Liver (tissue), 3 donors: ENCODE measurements at regions not wholly inside any gene's neighbourhood (a gene's known extent, or its start where the extent isn't known, plus 50 kb on each side); places are given as distances from the start of the nearest gene placed in this dataset.

Source experiments
- CTCF ChIP-seq: fragments of 150-350 bp; IDR thresholded peaks from 2 replicates; pipeline ENCODE4 v1.5.1; 2017; ENCODE audit warnings: improper control_type of control experiment, low read depth, low read length; ENCODE audit not compliant: missing input control
- HNF4G ChIP-seq: IDR thresholded peaks from 2 replicates; pipeline ENCODE4 v1.6.1; 2016; ENCODE audit warnings: antibody characterized with exemption
- RXRA ChIP-seq, 2 donors: IDR thresholded peaks; 2 replicates each; pipeline ENCODE4 v1.6.1; 2017 to 2018; ENCODE audit warnings: antibody characterized with exemption in 2 of 2, mild to moderate bottlenecking in 1 of 2
- SP1 ChIP-seq: IDR thresholded peaks from 2 replicates; pipeline ENCODE4 v1.6.1; 2018; ENCODE audit warnings: antibody characterized with exemption, mild to moderate bottlenecking
- YY1 ChIP-seq: IDR thresholded peaks from 2 replicates; pipeline ENCODE4 v1.6.1; 2016; ENCODE audit warnings: antibody characterized with exemption, mild to moderate bottlenecking
- TF ChIP-seq, protein P1 (sequence below): IDR thresholded peaks from 2 replicates; pipeline ENCODE4 v1.6.1; 2016; ENCODE audit warnings: antibody characterized with exemption
- TF ChIP-seq, protein P2 (sequence below): IDR thresholded peaks from 2 replicates; pipeline ENCODE4 v1.6.1; 2016; ENCODE audit warnings: antibody characterized with exemption, mild to moderate bottlenecking
- donor health status: healthy.
- donor health status: healthy.

DNA sequence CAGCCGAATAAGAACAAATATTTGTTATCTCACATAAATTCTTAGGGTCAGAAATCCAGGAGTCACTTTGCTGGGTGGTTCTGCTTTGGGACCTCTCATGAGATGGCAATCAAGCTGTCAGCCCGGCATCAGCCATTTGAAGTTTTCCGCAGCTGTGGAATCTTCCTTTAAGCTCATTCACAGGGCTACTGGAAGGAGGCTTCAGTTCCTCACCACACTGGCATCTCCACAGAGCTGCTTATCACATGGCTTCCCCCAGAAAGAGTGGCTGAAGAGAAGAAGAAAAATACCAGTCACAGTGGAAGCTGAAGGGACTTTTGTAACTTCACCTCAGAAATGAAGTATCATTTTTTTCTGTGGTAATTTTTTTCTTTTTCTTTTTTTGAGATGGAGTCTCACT is 267.7 kb downstream of the CHL1 start:
- TF ChIP-seq CTCF (no peak), RXRA (IDR thresholded peaks at IDR 0.05) (no peak), SP1 (no peak), YY1 (no peak), HNF4G (no peak)
- TF ChIP-seq, protein P1, sequence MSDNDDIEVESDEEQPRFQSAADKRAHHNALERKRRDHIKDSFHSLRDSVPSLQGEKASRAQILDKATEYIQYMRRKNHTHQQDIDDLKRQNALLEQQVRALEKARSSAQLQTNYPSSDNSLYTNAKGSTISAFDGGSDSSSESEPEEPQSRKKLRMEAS: no peak
- TF ChIP-seq, protein P2, sequence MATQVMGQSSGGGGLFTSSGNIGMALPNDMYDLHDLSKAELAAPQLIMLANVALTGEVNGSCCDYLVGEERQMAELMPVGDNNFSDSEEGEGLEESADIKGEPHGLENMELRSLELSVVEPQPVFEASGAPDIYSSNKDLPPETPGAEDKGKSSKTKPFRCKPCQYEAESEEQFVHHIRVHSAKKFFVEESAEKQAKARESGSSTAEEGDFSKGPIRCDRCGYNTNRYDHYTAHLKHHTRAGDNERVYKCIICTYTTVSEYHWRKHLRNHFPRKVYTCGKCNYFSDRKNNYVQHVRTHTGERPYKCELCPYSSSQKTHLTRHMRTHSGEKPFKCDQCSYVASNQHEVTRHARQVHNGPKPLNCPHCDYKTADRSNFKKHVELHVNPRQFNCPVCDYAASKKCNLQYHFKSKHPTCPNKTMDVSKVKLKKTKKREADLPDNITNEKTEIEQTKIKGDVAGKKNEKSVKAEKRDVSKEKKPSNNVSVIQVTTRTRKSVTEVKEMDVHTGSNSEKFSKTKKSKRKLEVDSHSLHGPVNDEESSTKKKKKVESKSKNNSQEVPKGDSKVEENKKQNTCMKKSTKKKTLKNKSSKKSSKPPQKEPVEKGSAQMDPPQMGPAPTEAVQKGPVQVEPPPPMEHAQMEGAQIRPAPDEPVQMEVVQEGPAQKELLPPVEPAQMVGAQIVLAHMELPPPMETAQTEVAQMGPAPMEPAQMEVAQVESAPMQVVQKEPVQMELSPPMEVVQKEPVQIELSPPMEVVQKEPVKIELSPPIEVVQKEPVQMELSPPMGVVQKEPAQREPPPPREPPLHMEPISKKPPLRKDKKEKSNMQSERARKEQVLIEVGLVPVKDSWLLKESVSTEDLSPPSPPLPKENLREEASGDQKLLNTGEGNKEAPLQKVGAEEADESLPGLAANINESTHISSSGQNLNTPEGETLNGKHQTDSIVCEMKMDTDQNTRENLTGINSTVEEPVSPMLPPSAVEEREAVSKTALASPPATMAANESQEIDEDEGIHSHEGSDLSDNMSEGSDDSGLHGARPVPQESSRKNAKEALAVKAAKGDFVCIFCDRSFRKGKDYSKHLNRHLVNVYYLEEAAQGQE: no peak
